Urothelium cell line (cell line): ENCODE measurements at regions not wholly inside any gene's neighbourhood (a gene's known extent, or its start where the extent isn't known, plus 50 kb on each side); places are given as distances from the start of the nearest gene placed in this dataset.
"Not testable (repeated sequence)": the region's sequence is repeated elsewhere in the genome, so short reads cannot be mapped to it uniquely, and the experiment has no call there.

Experiments
- DNase-seq: peaks from one replicate; pipeline ENCODE4 v3.0.0; 2011; ENCODE audit warnings: low spot score, mixed read lengths
- FAIRE-seq: peaks from 2 replicates; lab custom pipeline; 2011; peaks lifted over from hg19 to GRCh38; lab: Jason Lieb, UNC

DNA sequence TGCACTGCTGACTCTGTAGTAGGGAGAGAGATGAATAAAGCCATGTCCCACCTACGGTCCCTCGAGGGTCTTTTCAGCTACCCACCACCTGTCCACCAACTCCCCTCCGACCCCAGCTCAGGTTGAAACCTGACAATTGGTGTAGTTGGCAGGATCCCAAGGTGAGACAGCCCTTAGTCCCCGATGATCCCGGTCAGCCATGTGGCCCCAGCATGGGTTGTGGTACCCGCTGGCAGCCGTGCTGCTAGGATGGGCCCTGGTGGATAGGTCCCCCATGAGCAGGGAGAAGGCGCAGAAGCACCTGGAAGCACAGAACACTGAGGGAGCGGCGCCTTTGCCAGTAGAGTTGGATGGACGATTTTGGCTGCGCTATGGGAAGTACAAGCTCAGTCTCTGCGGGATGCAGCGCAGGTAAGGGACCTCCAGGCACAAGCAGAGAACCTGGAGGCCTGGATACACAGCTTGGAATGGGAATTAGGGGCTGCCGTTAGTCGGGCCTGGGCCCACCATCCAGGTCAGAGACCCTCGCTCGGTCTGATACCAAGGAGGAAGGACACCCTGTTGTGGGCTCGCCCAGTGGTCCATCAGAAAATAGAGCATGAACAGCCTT lies 694.6 kb upstream of the AGA start:
- DNase-seq: no peak
- FAIRE-seq: no peak

DNA sequence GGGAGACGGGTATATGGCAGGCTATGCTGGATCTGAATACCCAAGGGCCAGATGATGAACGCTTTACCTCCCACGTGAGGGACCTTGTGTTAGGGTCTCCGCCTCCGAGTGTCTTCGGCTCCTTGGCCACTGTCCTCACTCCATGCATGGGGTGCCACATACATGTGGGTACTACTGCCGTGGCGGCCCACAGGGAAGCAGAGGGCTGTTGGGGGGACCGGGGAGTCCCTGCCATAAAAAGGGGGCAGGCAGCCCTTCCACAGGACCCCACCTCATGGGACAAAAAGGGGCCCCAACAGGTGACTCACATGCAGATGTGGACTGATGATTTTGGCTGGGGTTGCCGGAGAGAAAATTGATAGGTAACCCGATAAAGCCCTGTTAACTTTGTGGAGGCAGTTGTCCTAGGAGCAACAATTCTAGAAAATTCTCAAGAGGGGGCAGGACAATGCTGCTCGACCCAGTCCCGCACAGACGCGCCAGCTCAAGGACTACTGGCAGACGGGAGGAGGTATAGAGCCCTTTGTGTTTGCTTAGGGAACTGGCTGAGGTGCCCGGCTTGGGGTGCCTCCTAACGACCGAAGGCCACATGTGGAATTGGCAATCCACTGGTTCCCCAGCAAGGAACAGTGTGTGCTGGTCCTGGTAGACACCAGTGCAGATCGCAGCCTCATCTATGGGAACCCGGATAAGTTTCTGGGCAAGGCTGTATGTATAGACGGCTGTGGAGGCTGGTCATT lies 695.7 kb upstream of the AGA start:
- FAIRE-seq: no peak
- DNase-seq: no peak

DNA sequence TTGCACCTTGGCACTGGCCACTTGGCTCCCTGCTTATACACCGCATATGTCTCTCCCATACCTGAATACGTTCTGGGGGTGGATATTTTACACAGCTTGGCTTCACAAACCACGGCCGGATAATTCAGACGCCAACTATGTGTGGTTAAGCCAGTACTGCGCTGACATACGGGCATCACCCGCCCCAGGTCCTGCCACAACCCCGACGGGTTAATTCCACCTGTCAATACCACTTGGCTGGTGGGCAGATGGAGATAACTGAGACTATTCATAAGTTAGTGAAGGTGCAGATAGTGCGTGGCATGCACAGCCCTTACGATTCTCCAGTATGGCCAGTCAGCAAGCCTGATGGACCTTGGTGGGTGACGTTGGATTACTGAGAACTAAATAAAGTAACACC lies 696.3 kb upstream of the AGA start:
- DNase-seq (no peak), FAIRE-seq (no peak)

DNA sequence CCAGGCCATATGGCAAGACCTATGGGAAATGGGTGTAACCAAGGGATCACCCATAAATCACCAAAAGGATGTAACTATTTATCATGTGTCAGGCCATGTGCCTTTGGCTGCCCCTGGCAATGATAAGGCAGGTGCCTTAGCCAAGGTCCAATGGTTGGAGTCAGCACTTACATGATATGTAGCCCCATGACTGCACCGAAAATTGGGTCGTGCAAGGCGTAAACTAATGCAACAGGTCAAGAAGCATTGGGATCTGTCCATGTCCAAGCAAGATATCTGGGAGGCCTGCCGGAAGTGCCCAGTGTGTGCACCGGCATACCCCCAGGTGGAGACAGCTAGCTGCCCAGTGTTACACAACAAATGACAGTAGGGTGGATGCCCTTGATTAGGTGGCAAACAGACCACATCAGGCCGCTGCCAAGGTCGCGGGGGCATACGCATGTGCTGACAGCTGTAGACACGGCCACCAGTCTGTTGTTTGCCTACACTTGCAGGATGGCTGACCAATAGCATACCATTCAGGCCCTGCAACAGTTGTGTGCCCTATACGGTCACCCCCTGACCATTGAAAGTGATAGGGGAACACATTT lies 698.2 kb upstream of the AGA start:
- no peak for DNase-seq
- no peak for FAIRE-seq

DNA sequence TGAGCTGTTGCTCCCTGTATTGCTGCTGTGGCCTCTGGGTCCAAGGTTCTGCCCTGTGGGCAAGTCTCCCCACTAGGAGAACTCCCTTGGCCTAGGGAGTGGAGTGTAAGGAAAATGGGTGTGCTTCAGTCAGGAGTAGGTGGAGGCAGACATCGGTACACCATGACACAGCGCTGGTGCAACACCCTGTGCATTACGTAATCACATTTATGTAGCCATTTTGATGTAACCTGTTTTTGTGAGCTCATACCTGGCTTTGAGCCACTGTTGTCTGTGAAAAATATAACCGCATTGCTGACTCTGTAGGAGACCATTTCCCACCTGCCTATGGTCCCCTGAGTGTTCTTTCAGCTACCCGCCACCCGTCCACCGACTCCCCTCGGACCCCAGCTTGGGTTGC lies 700.5 kb upstream of the AGA start:
- FAIRE-seq: no peak
- DNase-seq: no peak

DNA sequence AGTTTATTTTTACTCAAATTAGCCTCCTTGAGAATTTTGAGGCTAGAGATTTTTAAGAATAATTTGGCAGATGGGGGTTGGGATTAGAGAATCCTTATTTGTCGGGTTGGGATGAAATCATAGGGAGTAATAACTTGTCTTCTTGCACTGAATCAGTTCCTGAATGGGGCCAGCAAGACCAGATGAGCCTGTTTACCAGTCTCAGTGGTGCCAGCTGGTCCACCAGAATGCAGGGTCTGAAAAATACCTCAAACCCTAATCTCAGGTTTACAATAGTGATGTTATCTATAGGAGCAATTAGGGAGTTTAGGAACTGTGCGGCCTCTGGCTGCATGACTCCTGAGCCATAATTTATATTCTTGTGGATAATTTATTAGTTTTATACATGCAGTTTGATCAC lies 705.9 kb upstream of the AGA start:
- no peak for FAIRE-seq
- no peak for DNase-seq

DNA sequence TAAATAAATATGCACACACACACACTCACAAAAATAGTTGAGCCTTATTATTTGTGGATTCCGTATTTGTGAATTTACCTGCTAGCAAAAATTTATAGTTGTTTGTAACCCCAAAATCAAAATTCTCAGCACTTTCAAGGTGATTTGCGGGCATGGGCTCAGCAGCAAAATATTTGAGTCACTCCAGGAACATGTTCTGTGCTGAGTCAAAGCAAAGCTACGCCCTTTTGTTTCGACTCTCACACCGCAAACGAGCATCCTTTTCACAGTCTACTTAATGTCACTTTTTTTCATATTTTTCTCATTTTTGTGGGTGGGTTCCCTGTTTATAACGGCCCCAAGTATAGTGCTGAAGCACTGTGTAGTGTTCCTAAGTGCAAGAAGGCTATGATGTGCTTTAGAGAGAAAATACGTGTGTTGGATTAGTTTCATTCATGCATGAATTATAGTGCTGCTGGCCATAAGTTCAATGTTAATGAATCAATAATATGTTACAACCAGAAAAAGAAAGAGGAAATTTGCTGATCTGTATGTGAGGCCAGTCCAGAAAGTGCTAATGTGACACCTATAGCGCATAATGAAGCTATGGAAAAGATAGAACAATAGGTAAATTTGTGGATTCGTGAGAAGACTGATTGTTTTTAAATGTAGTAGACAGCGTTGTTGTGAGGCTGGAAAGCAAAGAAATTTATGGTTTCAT lies 723.2 kb upstream of the AGA start:
- DNase-seq (peak; percentile 38), FAIRE-seq (no peak)

DNA sequence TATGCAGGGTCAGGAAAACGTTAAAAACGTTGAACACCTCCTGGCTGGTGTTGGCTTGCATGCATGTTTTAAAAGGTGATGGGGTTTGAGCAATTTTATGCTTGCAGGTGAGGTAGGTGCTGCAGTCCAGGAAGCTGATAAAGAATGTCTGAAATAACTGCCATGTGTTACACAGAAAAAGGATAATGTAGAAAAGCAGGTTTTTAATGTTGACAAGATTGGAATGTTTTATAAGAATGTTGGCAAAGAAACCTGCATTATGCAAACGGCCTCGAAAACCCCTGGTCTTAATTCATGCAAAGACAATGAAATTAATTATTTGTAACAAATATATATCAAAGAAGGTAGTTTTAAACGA lies 723.7 kb upstream of the AGA start:
- FAIRE-seq (no peak), DNase-seq (no peak)

DNA sequence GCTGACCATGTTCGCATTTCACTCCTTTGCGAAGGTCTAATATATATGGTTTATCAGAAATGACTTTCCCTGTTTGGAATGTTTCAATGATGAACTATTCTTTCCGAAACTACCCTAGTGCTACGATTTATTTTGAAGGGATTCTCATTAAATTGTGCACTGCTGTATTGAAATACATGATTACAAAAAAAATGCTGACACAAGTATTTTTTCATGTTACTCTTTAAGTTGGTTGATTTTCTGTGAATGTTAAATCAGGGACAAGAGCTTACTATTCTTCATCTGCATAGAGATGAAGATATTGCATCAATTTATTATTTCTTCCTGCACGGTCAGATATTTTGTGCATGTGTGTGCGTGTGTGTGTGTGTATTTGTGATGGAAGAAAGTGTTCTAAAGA lies 731.5 kb upstream of the AGA start:
- DNase-seq (no peak), FAIRE-seq (no peak)

DNA sequence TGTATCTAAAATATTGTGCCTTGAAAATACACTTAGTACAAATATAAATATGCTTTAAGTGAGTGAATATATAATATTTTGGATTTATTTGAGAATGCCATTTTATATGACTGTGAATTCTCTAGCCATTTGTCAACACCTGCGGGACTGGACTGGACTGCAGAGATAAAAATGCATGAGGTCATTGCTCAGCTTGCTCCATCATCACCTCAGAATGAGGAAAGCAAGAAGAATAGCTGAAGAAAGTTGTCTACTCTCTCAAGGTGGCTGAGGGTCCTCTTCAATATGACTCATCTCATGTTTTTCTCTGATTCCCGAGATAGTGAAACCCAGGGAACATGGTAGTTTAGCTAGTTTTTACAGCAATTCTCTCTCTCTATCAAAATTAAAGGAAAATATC lies 732.5 kb upstream of the AGA start:
- DNase-seq (no peak), FAIRE-seq (no peak)

DNA sequence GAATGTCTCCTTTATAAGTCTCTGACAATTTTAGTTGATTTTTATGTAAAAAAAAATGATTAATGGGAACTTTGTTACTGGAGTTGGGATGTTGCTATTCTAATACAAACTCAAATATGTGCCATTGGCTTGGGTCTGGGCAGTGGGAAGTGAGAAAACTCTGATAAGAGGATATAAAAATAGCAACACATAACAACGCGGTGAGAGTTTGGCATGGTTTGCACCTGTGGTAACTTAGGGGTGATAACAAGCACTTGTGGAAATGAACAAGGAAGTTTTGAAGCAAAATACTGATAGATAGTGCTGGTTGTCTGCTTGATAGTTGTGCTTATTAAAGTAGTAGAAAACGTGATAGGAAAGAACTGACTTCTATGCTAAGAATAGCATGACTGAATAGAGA lies 743.3 kb upstream of the AGA start:
- DNase-seq (no peak), FAIRE-seq (no peak)

DNA sequence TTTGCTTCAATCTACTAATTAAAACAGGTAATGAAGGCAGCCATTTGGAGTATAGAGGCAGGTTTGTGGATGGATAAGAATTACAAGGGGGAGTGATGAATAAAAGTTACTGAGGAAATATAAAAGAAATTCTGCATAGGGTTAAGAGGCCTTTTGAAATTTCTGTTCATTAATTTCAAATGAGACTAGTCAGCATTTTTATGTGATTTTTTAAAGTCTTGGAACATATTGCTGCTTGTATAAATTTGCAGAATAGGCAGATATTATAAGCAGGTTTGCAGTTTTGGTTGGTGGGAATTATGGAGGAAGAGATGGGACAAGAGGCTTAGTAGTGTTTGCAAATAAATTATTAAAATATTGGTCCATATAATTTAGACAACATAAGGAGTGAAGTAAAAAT lies 750.4 kb upstream of the AGA start:
- FAIRE-seq: no peak

DNA sequence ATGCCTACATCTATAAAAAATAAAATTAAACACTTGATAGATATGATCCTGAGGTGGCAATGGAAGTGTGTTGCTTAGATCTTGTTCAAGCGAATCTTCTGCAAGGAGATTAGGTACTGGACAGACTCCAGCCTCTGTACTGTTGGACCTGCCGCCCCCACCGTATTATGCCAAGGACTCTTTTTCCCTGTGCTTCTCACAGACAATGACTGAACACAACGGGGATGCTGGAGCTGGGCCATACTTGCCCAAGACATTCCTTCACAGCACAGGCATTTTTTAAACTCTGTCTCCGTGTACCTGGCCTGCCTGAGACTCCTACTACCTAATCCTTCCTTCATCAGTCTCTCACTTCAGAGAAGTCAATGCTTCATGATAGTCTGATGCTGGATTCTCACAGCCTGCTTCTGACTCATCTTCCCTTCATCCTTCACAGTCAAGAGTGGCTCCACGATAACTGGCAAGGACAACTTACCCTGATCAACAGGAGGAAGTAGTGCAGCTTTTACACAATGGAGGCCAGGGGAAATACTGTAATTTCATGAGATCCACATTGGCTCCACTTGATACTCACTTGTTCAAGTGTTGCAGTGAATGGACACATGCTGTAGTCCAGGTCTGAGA lies 754.6 kb upstream of the AGA start:
- no peak for FAIRE-seq

More for the DNA sequence above, 750.4 kb upstream of the AGA start:
- DNase-seq: no peak

DNA sequence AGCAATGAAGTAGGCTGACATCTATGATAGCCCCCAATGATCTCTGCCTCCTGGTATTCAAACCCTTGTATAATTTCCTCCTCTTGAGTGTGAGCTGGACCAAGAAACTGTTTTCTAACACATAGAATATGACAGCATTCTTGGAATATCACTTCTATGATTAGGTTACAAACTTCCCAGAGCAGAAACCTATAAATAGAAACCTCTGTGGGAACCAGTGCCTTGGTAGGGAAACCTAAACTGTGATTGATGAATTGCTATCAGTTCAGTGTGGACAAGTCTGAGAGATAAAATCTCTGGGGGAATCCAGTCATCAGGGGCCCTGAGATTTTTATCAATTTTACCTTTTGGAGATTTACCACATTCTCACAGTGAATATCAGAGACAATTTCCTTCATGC lies 756.5 kb upstream of the AGA start:
- no peak for DNase-seq
- FAIRE-seq: no peak

More for the DNA sequence above, 754.6 kb upstream of the AGA start:
- DNase-seq: no peak

DNA sequence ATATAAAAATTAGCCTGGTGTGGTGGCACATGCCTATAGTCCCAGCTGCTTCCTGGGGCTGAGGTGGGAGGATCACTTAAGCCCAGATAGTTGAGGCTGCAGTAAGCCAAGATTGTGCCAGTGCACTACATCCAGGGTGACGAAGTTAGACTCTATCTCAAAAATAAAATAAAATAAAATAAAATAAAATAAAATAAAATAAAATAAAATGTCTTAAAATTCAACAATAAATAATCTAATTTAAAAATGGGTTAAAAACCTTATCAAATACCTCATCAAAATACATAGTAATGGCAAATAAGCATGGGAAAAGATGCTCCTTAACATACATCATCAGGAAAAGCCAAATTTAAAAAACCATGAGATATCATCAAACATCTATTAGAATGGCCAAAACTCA lies 760.2 kb upstream of the AGA start:
- no peak for FAIRE-seq
- no peak for DNase-seq

DNA sequence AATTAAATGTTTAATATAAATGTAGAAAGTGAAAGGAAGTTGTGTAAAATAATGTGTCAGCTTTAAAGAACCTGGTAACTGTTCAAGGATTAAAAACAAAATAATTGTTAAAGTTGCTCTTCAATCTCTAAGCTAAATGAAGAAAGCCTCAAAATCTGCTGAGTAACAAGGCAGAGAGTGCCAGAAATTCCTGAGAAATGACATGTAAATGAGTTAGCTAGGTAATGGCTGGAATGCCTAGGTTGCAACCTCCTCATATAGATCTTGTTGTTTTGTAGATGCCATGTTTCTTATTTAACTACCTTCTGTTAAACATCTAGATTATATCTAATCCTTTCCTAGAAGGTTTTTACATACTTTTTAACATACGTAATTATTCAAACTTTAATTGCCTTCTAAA lies 763.6 kb upstream of the AGA start:
- DNase-seq (no peak), FAIRE-seq (no peak)

DNA sequence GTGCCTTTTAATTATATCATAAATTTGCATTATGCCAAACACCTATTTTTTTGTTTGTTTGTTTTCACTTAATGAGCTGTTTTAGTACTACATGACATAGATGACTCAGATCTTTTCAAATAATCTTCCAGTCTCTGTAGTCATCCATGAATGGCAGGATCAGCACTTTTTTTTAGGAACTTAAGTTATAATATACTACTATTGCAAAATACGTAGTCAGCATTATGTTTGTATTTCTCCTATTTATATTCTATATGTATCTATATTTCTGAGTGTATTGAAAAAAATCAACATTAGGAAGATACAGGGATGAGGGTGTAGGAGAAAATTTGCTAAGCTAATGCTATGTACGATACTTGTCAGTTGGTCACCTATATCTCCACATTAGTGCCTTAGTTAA lies 773.1 kb upstream of the AGA start:
- FAIRE-seq (no peak), DNase-seq (no peak)

DNA sequence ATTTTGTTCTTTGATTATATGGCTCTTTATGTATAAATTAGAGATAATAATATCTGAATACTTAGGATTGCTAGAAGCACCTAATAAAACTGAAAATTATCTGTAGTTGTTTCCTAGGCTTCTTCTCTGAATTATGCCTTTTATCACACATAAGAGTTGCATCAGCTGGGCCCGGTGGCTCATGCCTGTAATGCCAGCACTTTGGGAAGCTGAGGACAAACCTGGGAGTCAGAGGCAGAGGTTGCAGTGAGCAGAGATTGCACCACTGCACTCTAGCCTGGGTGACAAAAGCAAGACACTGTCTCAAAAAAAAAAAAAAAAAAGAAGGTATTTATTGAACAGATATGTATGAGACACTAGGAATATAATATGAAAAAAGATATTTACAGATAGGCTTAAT lies 773.5 kb upstream of the AGA start:
- DNase-seq (no peak), FAIRE-seq (no peak)

DNA sequence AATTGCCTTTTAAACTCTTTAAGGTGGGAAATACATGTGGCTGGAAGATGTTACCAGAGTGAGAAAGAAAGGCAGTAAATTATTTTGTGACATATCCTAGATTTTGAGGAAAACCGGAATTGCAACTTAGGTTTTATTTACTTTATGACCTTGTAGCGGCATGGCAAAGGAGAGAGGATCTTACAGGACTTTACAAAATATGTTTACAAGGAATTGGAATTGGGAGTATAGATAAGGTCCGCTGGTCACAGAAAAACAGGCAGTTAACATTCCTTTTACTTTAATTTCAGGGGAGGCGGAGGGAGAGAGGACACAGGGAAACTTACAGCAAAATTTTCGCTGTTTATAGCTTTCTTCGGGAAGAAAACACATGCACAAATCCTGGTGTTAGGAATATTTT lies 784.2 kb upstream of the AGA start:
- FAIRE-seq, DNase-seq: not testable (repeated sequence)

DNA sequence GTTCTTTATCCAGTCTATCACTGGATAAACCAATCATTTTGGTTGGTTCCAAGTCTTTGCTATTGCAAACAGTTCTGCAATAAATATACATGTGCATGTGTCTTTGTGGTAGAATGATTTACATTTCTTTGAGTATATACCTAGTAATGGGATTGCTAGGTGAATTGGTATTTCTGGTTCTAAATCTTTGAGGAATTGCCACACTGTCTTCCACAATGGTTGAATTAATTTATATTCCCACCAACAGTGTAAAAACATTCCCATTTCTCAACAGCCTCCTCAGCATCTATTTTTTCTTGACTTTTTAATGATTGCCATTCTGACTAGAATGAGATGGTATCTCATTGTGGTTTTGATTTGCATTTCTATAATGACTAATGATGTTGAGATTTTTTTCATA lies 791.7 kb upstream of the AGA start:
- DNase-seq (no peak), FAIRE-seq (no peak)

DNA sequence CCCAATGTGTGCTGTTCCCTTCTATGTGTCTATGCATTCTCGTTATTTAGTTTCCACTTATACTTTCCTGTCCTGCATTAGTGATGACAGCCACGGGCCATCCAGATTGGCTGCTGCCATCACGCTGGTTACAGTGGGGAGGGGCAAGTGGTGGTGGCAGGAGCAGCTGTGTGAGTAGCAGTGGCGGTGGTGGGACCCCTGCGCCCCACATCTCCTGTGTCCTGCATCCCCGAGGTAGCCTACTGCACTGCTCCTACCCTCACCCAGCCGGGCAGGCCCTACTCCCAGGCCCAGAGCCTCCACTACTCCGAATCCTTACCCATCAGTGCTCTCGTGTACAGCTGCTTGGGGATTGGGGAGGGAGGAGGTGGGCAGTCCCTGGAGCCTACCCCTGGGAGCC lies 798.7 kb upstream of the AGA start:
- FAIRE-seq (no peak), DNase-seq (no peak)
